ENCODE measurements at regions not wholly inside any gene's neighbourhood (a gene's known extent, or its start where the extent isn't known, plus 50 kb on each side); places are given as distances from the start of the nearest gene placed in this dataset.

- BruUV-seq (replicated peaks), result no TSS peak
- Histone ChIP-seq H4K20me1 (ENCODE audit: insufficient read depth, low read length) (no peaks in the 10 kb centered on the region), H3K4me3 (replicated peaks in 1 of 3; ENCODE audit: insufficient read depth in 1 of 3, low read depth in 2 of 3, low read length in 3 of 3) (no peak overlapping the region), H3K9me3 (ENCODE audit: low read length) (no peaks in the 10 kb centered on the region), H3K27ac (ENCODE audit: extremely low read length, insufficient read depth, low read length) (no peak overlapping the region), H3K4me2 (ENCODE audit: low read depth, low read length) (no peak overlapping the region), H3K4me1 (ENCODE audit: insufficient read depth, low read length) (peaks cover 17% of the 10 kb centered on the region), H3K36me3 (replicated peaks in 1 of 2; ENCODE audit: control insufficient read depth in 1 of 2, insufficient read depth in 2 of 2, low read length in 2 of 2) (no peaks in the 10 kb centered on the region), H3K79me2 (ENCODE audit: insufficient read depth, low read length) (no peaks in the 10 kb centered on the region), H2AFZ (ENCODE audit: low read length) (no peak overlapping the region), H3K9ac (ENCODE audit: insufficient read depth, low read depth, low read length) (no peak overlapping the region), H3K27me3 (ENCODE audit: control insufficient read depth in 1 of 2, insufficient read depth in 2 of 2, low read length in 2 of 2) (peaks cover 2 to 28% of the 10 kb centered on the region in 2 experiments; a peak in 3 of 5 replicates)
- DNase-seq (ENCODE audit: low spot score) (no peak), ATAC-seq (no peak), FAIRE-seq (no peak)
- CTCF ChIA-PET (ENCODE audit: low intra/inter-chr PET ratio, low total read pairs), result no interaction called here
- POLR2A ChIA-PET, result no interaction called here
- in situ Hi-C loops (cut with HindIII; ENCODE audit: extremely low pct_ligation_motif_present, low pct_unique_long_range_greater_than_20kb), result no loop called here
- 2% methylated on average over 6 of the region's 6 CpGs for WGBS (ENCODE audit: low lambda C conversion rate)
- intact Hi-C loops (cut with micrococcal nuclease; ENCODE audit: unreplicated experiment), result no loop called here
- TF ChIP-seq MTF1 (CRISPR knock-in tag; IDR thresholded peaks at IDR 0.05), result no peak
- no peak for TF ChIP-seq FOXP1 (IDR thresholded peaks at IDR 0.05)
- TF ChIP-seq FOXP1 (CRISPR knock-in tag; IDR thresholded peaks at IDR 0.05), result no peak
- TF ChIP-seq ZNF558 (CRISPR knock-in tag; IDR thresholded peaks at IDR 0.05; ENCODE audit: borderline replicate concordance), result no peak
- TF ChIP-seq MEIS2 (CRISPR knock-in tag; IDR thresholded peaks at IDR 0.05), result no peak
- TF ChIP-seq ZNF576 (CRISPR knock-in tag; IDR thresholded peaks at IDR 0.05), result no peak
- no peak for TF ChIP-seq ZNF432 (CRISPR knock-in tag; IDR thresholded peaks at IDR 0.05; ENCODE audit: borderline replicate concordance)
- TF ChIP-seq ZNF225 (CRISPR knock-in tag; IDR thresholded peaks at IDR 0.05), result no peak
- TF ChIP-seq ZSCAN5A (CRISPR knock-in tag; IDR thresholded peaks at IDR 0.05; ENCODE audit: borderline replicate concordance), result no peak
- TF ChIP-seq SNAPC4 (CRISPR knock-in tag; IDR thresholded peaks at IDR 0.05), result no peak
- TF ChIP-seq ZNF24 (IDR thresholded peaks at IDR 0.05), result no peak
- TF ChIP-seq ZNF772 (CRISPR knock-in tag; IDR thresholded peaks at IDR 0.05), result no peak
- TF ChIP-seq BCL6 (CRISPR knock-in tag; IDR thresholded peaks at IDR 0.05), result no peak
- no peak for TF ChIP-seq ARNTL (CRISPR knock-in tag; IDR thresholded peaks at IDR 0.05)
- TF ChIP-seq ZBTB34 (CRISPR knock-in tag; IDR thresholded peaks at IDR 0.05), result no peak
- no peak for TF ChIP-seq HNF1B (CRISPR knock-in tag; IDR thresholded peaks at IDR 0.05)
- TF ChIP-seq PAX8 (CRISPR knock-in tag; IDR thresholded peaks at IDR 0.05; ENCODE audit: borderline replicate concordance), result no peak
- TF ChIP-seq CAMTA2 (CRISPR knock-in tag; IDR thresholded peaks at IDR 0.05; ENCODE audit: borderline replicate concordance), result no peak
These were observed 68.9 kb upstream of the EEF2KMT start for GRCh38 chr16:5166486-5166885.

All from HepG2 (cell line).